K562 (cell line): ENCODE measurements at regions not wholly inside any gene's neighbourhood (a gene's known extent, or its start where the extent isn't known, plus 50 kb on each side); places are given as distances from the start of the nearest gene placed in this dataset.

ENCODE experiments used
- ATAC-seq: fragments of 200-7000 bp; cut with Tn5 transposase; 3 replicates; pipeline ENCODE4 v1.9.1; 2020; ENCODE audit warnings: moderate library complexity
- BruUV-seq: library from RNA; stranded (reverse); fragments of 400-500 nt; replicated peaks from 2 replicates; lab custom pipeline; 2021; lab: Mats Ljungman, UMichigan
- CTCF ChIA-PET: fragments of 300-600 bp; formaldehyde crosslinking; extraction: SDS; loops from one replicate; lab custom pipeline; 2021; ENCODE audit warnings: low intra/inter-chr PET ratio; lab: Yijun Ruan, JAX
- POLR2A ChIA-PET: fragments of 300-600, 350-650 bp; sonication (Branson Sonifier 250); formaldehyde crosslinking; extraction: SDS; loops from one replicate; lab custom pipeline; 2021; ENCODE audit warnings: antibody characterized with exemption, inconsistent platforms; lab: Yijun Ruan, JAX
- DNase-seq, 4 experiments: peaks; one replicate each; pipeline versions ENCODE4 v3.0.0 to v3.0.0-alpha.2; 2011 to 2018; ENCODE audit warnings: low spot score in 3 of 4, mixed read lengths in 3 of 4; ENCODE audit errors: extremely low read depth in 1 of 4
- FAIRE-seq: peaks from 2 replicates; lab custom pipeline; 2011; peaks lifted over from hg19 to GRCh38; lab: Jason Lieb, UNC
- H2AFZ ChIP-seq: 2 replicates; pipeline ENCODE4 v1.6.0; 2011; ENCODE audit warnings: low read depth, low read length, control low read depth, inconsistent platforms
- H3K27ac ChIP-seq: fragments of 200-600 bp; 3 replicates; pipeline ENCODE4 v1.8.0; 2011; ENCODE audit warnings: low read depth, mild to moderate bottlenecking, control low read depth, inconsistent platforms, low read length, moderate library complexity, mixed read lengths; ENCODE audit errors: extremely low read depth
- H3K27me3 ChIP-seq, 2 experiments: fragments of 300-600 bp in 1 of 2; 2 replicates in 1 of 2; 3 replicates in 1 of 2; pipeline versions ENCODE4 v1.6.0 to v1.8.0; 2011; ENCODE audit warnings: inconsistent platforms in 2 of 2, low read length in 2 of 2, mild to moderate bottlenecking in 1 of 2, mixed read lengths in 1 of 2, moderate library complexity in 1 of 2; ENCODE audit not compliant: control insufficient read depth in 2 of 2, insufficient read depth in 2 of 2
- H3K36me3 ChIP-seq: fragments of 300-600 bp; 3 replicates; pipeline ENCODE4 v1.8.0; 2011; ENCODE audit warnings: mild to moderate bottlenecking, low read length, inconsistent platforms; ENCODE audit not compliant: control insufficient read depth, insufficient read depth
- H3K4me1 ChIP-seq, 2 experiments: fragments of 200-600 bp in 1 of 2; replicated peaks in 1 of 2; 2 replicates in 1 of 2; 3 replicates in 1 of 2; pipeline versions ENCODE4 v1.5.1 to v1.8.0; 2011; ENCODE audit warnings: inconsistent platforms in 2 of 2, low read length in 2 of 2, mild to moderate bottlenecking in 1 of 2, mixed read lengths in 1 of 2, moderate library complexity in 1 of 2; ENCODE audit not compliant: control insufficient read depth in 2 of 2, insufficient read depth in 2 of 2
- H3K4me2 ChIP-seq: 2 replicates; pipeline ENCODE4 v1.6.1; 2011; ENCODE audit warnings: low read length, control low read depth, inconsistent platforms, mixed read lengths; ENCODE audit not compliant: insufficient read depth
- H3K4me3 ChIP-seq: fragments of 200-600 bp; sonication (generic), shearing (Covaris generic); 2 replicates; pipeline ENCODE4 v1.5.1; 2016; ENCODE audit warnings: control low read depth, inconsistent platforms
- H3K79me2 ChIP-seq: fragments of 200-600 bp; 3 replicates; pipeline ENCODE4 v1.8.0; 2011; ENCODE audit warnings: low read length, inconsistent platforms; ENCODE audit not compliant: control insufficient read depth, insufficient read depth
- H3K9ac ChIP-seq, 2 experiments: 2 replicates each; pipeline versions ENCODE4 v1.6.0 to v1.6.1; 2011; ENCODE audit warnings: low read depth in 2 of 2, low read length in 2 of 2, control low read depth in 1 of 2, inconsistent platforms in 1 of 2, mild to moderate bottlenecking in 1 of 2, mixed read lengths in 1 of 2; ENCODE audit not compliant: insufficient read depth in 1 of 2
- H3K9me1 ChIP-seq: one replicate; pipeline ENCODE4 v1.6.0; 2011; ENCODE audit warnings: inconsistent platforms, mild to moderate bottlenecking, low read length, moderate library complexity; ENCODE audit not compliant: control insufficient read depth, insufficient read depth
- H3K9me3 ChIP-seq: replicated peaks from 2 replicates; pipeline ENCODE4 v1.5.1; 2011; ENCODE audit warnings: low read depth, low read length, inconsistent platforms; ENCODE audit not compliant: control insufficient read depth, insufficient read depth
- H4K20me1 ChIP-seq: replicated peaks from 2 replicates; pipeline ENCODE4 v1.6.1; 2011; ENCODE audit warnings: low read length, inconsistent platforms, mixed read lengths; ENCODE audit not compliant: control insufficient read depth, insufficient read depth
- ARID1B ChIP-seq: fragments of 450-650 bp; IDR thresholded peaks from 2 replicates; pipeline ENCODE4 v1.6.1; 2016; ENCODE audit warnings: antibody characterized with exemption, mild to moderate bottlenecking, inconsistent platforms
- CBFB ChIP-seq: sonication (generic); formaldehyde crosslinking; IDR thresholded peaks from 2 replicates; pipeline ENCODE4 v1.4.0; 2020; ENCODE audit warnings: mild to moderate bottlenecking, missing genetic modification reagents
- CEBPG ChIP-seq, 3 experiments: fragments of 200-800 bp in 1 of 3; sonication (Bioruptor generic) in 1 of 3; sonication (generic) in 1 of 3; formaldehyde crosslinking in 1 of 3; IDR thresholded peaks in 2 of 3; conservative IDR thresholded peaks in 1 of 3; 2 replicates each; pipeline versions ENCODE4 v1.6.1 to v1.8.0; 2016 to 2022; ENCODE audit warnings: missing compliant biosample characterization in 2 of 3, missing genetic modification characterization in 2 of 3, mild to moderate bottlenecking in 1 of 3, missing genetic modification reagents in 1 of 3
- COPS2 ChIP-seq: fragments of 450-650 bp; conservative IDR thresholded peaks from 2 replicates; pipeline ENCODE4 v1.6.1; 2016; ENCODE audit warnings: mild to moderate bottlenecking, moderate library complexity
- DDX20 ChIP-seq: fragments of 450-650 bp; IDR thresholded peaks from 2 replicates; pipeline ENCODE4 v1.6.1; 2016; ENCODE audit warnings: missing genetic modification characterization, low read depth, mild to moderate bottlenecking, missing compliant biosample characterization, moderate library complexity
- MEF2A ChIP-seq: IDR thresholded peaks from 2 replicates; pipeline ENCODE4 v1.6.1; 2011; ENCODE audit warnings: low read depth, mild to moderate bottlenecking, low read length, moderate library complexity; ENCODE audit not compliant: control insufficient read depth
- MTF1 ChIP-seq: fragments of 250-450 bp; sonication (Bioruptor Pico); IDR thresholded peaks from 2 replicates; pipeline ENCODE4 v1.9.0; 2021; ENCODE audit warnings: moderate library complexity, mild to moderate bottlenecking, inconsistent platforms, borderline replicate concordance
- SAFB ChIP-seq: fragments of 200-400 bp; formaldehyde crosslinking; IDR thresholded peaks from 2 replicates; pipeline ENCODE4 v1.6.1; 2017; ENCODE audit warnings: low read depth, low read length, borderline replicate concordance
- ZNF133 ChIP-seq: fragments of 250-450 bp; sonication (Bioruptor Pico); IDR thresholded peaks from 2 replicates; pipeline ENCODE4 v1.4.0; 2020; ENCODE audit warnings: mild to moderate bottlenecking
- ZNF3 ChIP-seq: fragments of 250-450 bp; sonication (Bioruptor Pico); IDR thresholded peaks from 2 replicates; pipeline ENCODE4 v1.5.0; 2021; ENCODE audit warnings: mild to moderate bottlenecking, moderate library complexity
- ZNF41 ChIP-seq: fragments of 250-450 bp; sonication (Bioruptor Pico); conservative IDR thresholded peaks from 2 replicates; pipeline ENCODE4 v1.4.0; 2020; ENCODE audit warnings: mild to moderate bottlenecking
- ZNF431 ChIP-seq: sonication (generic); formaldehyde crosslinking; IDR thresholded peaks from 2 replicates; pipeline ENCODE4 v1.8.0; 2022; ENCODE audit warnings: mild to moderate bottlenecking, missing genetic modification reagents
- WGBS: fragments of 100-300 bp; shearing (Covaris generic); methylation state at CpG from one replicate; pipeline ENCODE4 v1.1.6; 2016; ENCODE audit warnings: low coverage, mixed read lengths; ENCODE audit not compliant: insufficient coverage; ENCODE audit errors: missing lambda C conversion rate; 5-methylcytosine and 5-hydroxymethylcytosine counted together
- in situ Hi-C: fragments of 300-500 bp; cut with MboI; formaldehyde crosslinking; loops from 4 replicates; pipeline ENCODE4 v1.15.0; 2018; ENCODE audit warnings: inconsistent platforms, mixed read lengths
- intact Hi-C: fragments of 100-400 bp; cut with micrococcal nuclease; formaldehyde crosslinking; loops from 2 replicates; pipeline ENCODE4 v1.14.2; 2022
- TF ChIP-seq, protein P1 (sequence below): fragments of 250-450 bp; sonication (Bioruptor Pico); IDR thresholded peaks from 2 replicates; pipeline ENCODE4 v1.4.0; 2020; ENCODE audit warnings: mild to moderate bottlenecking, moderate library complexity
- TF ChIP-seq, protein P2 (sequence below): fragments of 450-650 bp; conservative IDR thresholded peaks from 2 replicates; pipeline ENCODE4 v1.6.1; 2016; ENCODE audit warnings: missing genetic modification characterization, low read depth, mild to moderate bottlenecking, control low read depth, missing compliant biosample characterization

DNA sequence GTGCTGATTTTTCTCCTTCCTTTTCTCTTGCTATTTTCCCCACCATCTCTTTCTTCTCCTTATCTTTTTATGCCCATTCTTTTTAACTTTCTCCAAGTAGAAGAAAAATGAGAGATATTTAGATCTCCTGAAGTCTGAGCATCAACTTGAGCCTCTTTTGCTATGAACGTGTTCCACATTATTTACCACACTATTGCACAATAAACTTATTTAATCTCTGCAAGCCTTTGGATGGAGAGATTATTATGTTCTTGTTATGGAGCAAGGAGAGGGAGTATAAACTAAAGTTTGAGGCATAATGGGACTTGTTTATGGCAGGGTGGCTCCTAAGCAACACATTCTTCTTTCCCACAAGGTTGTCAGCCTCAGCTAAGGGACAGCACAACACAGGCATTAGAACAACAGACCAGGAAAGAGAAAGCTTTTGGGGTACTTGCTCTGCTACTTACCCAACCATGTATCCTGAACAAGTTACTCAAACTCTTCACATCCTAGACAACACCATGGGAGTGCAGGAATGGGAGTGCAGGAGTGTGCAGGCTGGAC lies 365.5 kb upstream of the BOD1L1 start:
- Histone ChIP-seq H3K27ac (no peak overlapping the region), H2AFZ (no peak overlapping the region), H3K27me3 (no peaks in the 10 kb centered on the region), H3K9ac (no peak overlapping the region), H3K9me3 (no peaks in the 10 kb centered on the region), H4K20me1 (no peaks in the 10 kb centered on the region), H3K4me1 (no peaks in the 10 kb centered on the region), H3K79me2 (no peaks in the 10 kb centered on the region), H3K36me3 (no peaks in the 10 kb centered on the region), H3K9me1 (no peaks in the 10 kb centered on the region), H3K4me2 (no peak overlapping the region), H3K4me3 (no peak overlapping the region)
- in situ Hi-C loops (no loop called here), intact Hi-C loops (no loop called here)
- FAIRE-seq (no peak), DNase-seq (no peak), ATAC-seq (no peak)
- no TSS peak for BruUV-seq
- POLR2A ChIA-PET = interaction anchor here (0.6 kb wide), 1 partner anchor 444 kb away, joined by 3 read pairs; no protein-coding TSS in a partner anchor
- CTCF ChIA-PET = no interaction called here
- TF ChIP-seq DDX20 (tag) (no peak), CEBPG (CRISPR knock-in tag; IDR thresholded peaks at IDR 0.05) (no peak), CEBPG (tag; conservative IDR thresholded peaks at IDR 0.05 in 1 of 2, IDR thresholded peaks at IDR 0.05 in 1 of 2) (peak in 1 of 2 experiments; percentile 41; a peak in 1 of 4 replicates), SAFB (no peak), COPS2 (no peak)
- 0% methylated on average over 1 of the region's 1 CpG for WGBS

DNA sequence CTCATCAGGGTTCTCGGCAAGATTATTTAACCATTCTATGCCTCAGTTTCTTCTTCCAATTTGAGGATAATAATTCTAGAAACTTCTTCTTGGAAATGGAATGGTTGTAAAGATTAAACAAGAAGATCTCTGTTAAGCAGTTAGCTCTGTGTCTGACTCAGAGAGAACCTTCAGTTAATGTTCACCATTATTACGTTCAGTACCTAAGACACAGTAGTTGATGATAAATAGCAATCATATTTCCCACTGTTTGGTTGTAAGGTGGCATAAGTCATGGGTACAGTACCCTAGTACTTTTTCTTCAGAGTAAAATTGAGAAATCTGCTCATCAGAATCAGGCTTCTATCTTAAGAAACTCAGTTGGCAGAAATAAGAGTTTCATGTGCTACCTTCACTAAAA lies 366.5 kb upstream of the BOD1L1 start:
- ChIA-PET POLR2A (no interaction called here), CTCF (no interaction called here)
- H3K9me1 ChIP-seq = no peaks in the 10 kb centered on the region
- no peak overlapping the region for H3K4me2 ChIP-seq
- BruUV-seq = no TSS peak
- intact Hi-C loops = no loop called here
- H3K79me2 ChIP-seq = no peaks in the 10 kb centered on the region
- no peaks in the 10 kb centered on the region for H3K9me3 ChIP-seq
- no peaks in the 10 kb centered on the region for H3K36me3 ChIP-seq
- no peak overlapping the region for H3K9ac ChIP-seq
- no peak overlapping the region for H2AFZ ChIP-seq
- no peaks in the 10 kb centered on the region for H3K27me3 ChIP-seq
- no peak for ATAC-seq
- in situ Hi-C loops = no loop called here
- no peak for DNase-seq
- H4K20me1 ChIP-seq = no peaks in the 10 kb centered on the region
- no peak overlapping the region for H3K4me3 ChIP-seq
- 0% methylated on average over 2 of the region's 2 CpGs for whole genome bisulfite sequencing
- H3K4me1 ChIP-seq = no peaks in the 10 kb centered on the region
- no peak overlapping the region for H3K27ac ChIP-seq
- no peak for FAIRE-seq
- TF ChIP-seq ARID1B (no peak), ZNF133 (CRISPR knock-in tag) (no peak), ZNF431 (CRISPR knock-in tag) (no peak), ZNF41 (CRISPR knock-in tag) (no peak), CBFB (CRISPR knock-in tag) (no peak), MEF2A (no peak), MTF1 (no peak), ZNF3 (no peak)
- TF ChIP-seq, protein P1, sequence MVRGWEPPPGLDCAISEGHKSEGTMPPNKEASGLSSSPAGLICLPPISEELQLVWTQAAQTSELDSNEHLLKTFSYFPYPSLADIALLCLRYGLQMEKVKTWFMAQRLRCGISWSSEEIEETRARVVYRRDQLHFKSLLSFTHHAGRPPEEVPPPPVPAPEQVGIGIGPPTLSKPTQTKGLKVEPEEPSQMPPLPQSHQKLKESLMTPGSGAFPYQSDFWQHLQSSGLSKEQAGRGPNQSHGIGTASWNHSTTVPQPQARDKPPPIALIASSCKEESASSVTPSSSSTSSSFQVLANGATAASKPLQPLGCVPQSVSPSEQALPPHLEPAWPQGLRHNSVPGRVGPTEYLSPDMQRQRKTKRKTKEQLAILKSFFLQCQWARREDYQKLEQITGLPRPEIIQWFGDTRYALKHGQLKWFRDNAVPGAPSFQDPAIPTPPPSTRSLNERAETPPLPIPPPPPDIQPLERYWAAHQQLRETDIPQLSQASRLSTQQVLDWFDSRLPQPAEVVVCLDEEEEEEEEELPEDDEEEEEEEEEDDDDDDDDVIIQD (CRISPR knock-in tag) = no peak
- TF ChIP-seq, protein P2, sequence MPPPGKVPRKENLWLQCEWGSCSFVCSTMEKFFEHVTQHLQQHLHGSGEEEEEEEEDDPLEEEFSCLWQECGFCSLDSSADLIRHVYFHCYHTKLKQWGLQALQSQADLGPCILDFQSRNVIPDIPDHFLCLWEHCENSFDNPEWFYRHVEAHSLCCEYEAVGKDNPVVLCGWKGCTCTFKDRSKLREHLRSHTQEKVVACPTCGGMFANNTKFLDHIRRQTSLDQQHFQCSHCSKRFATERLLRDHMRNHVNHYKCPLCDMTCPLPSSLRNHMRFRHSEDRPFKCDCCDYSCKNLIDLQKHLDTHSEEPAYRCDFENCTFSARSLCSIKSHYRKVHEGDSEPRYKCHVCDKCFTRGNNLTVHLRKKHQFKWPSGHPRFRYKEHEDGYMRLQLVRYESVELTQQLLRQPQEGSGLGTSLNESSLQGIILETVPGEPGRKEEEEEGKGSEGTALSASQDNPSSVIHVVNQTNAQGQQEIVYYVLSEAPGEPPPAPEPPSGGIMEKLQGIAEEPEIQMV (tag) = no peak
